DMS53 treated with DMSO at 0.1 percent for 48 hours (cell line): ENCODE measurements at regions not wholly inside any gene's neighbourhood (a gene's known extent, or its start where the extent isn't known, plus 50 kb on each side); places are given as distances from the start of the nearest gene placed in this dataset.
A peak's percentile ranks its signal among the peaks of the same experiment; 100 is the strongest.

Source experiments
- DNase-seq: peaks from one replicate; lab custom pipeline; 2025; ENCODE audit not compliant: unreplicated experiment; lab: John Stamatoyannopoulos, UW

DNA sequence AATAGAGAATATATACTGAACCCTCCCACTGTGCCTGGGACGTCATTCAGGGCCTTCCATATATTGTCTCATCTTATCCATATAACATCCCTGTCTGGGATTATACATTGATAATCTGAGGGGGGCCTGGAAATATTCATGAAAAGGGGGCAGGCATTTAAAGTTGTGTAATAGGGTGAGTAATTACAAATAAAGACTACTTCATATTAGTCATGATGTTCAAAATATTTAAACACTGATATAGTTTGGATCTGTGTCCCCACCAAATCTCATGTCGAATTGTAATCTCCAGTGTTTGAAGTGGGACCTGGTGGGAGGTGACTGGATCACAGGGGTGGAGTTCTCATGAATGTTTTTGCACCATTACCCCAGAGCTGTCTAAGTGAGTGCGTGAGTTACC lies 97.8 kb downstream of the AQP9 start:
- DNase-seq: no peak

DNA sequence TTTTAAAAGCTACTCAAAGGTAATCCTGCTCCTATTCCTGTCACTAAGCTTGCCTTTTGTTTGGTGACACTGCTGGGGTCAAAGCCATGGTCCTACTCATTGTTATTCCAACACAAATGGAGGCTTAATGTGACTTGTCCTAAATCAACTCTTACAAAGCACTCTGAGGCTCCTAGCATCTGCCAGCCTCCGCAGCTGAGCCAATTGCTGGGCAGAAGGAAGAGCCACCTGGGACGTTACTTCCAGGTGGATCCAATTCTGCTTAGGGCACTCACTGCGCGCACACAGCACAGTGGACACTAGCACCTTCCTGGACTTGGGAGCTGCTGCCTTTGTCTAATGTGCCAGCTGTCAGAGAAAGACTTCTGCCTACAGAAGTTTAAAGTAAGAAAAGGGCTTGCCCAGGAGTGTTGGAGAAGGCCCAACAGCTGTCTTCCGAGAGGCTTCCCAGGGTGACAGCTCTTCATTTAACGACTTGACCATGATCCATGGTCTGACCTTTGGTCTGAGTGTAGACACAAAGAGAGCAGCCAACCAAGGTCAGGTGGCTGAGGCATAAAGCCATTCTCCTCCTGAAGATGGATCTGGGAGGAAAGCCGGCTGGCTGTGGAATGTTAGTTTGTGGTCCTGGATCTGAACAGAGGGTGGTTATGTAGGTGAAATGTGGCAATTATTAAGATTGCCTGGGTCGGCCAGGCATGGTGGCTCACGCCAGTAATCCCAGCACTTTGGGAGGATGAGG lies 102.2 kb downstream of the AQP9 start:
- no peak for DNase-seq

- DNase-seq: peak; percentile 38
Observed at GRCh38 chr15:58241872-58242271, 103.7 kb downstream of the AQP9 start.

DNA sequence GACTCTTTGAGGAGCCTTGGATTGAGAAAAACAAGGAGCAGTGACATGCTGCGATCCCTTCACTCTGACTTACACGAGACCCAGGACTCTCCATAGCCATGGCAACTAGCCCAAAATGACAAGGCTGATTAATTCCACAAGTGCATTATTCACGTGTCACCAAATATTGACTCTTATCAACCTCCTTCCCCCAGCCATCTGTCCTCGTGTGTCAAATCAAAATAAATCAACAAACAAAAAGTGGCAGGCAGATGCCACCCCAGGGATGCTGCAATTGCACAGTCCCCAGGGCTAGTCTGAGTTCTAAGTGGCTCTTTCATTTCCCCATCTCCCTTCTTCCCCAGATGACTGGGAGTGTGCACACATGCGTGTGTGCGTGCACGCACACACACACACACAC lies 104.9 kb downstream of the AQP9 start:
- peak; percentile 84 for DNase-seq

DNA sequence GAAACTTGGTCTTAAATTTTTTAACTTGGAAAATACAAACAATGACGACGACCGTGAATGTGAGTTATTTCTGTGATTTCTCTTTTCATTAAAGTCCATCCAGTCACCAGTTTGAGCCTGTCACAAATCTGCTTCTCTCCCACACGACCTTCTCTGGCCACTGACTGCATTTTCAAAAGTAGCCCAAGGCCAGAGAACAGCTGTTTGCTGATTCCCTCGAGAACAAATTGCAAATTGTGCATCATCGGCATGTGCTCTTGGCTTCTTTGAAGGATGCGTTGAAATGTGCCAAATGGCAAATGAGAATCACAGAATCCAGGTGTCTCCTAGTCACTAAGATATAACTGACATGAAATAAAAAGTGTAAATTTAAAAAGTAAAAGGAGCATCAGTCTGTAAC lies 106.4 kb downstream of the AQP9 start:
- DNase-seq: no peak

DNA sequence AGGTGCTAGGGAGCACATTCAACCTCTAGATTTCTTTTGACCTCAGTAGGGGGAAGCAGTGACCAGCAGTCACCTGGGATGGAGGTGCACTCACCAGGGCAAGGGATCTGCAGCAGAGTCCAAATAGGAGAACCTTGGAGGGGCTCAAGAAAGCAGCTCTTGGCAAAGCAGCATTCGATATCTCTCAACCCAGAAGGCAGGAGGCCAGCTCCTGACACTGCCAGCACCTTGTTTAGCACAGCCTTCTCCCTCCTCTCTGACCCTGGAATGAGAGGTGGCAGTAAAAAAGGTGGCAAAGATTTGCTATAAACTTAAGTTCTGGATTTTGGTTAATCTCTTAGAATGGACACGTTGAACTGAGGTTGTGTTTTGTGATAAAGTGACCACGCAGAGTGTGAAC lies 107.9 kb downstream of the AQP9 start:
- no peak for DNase-seq

DNA sequence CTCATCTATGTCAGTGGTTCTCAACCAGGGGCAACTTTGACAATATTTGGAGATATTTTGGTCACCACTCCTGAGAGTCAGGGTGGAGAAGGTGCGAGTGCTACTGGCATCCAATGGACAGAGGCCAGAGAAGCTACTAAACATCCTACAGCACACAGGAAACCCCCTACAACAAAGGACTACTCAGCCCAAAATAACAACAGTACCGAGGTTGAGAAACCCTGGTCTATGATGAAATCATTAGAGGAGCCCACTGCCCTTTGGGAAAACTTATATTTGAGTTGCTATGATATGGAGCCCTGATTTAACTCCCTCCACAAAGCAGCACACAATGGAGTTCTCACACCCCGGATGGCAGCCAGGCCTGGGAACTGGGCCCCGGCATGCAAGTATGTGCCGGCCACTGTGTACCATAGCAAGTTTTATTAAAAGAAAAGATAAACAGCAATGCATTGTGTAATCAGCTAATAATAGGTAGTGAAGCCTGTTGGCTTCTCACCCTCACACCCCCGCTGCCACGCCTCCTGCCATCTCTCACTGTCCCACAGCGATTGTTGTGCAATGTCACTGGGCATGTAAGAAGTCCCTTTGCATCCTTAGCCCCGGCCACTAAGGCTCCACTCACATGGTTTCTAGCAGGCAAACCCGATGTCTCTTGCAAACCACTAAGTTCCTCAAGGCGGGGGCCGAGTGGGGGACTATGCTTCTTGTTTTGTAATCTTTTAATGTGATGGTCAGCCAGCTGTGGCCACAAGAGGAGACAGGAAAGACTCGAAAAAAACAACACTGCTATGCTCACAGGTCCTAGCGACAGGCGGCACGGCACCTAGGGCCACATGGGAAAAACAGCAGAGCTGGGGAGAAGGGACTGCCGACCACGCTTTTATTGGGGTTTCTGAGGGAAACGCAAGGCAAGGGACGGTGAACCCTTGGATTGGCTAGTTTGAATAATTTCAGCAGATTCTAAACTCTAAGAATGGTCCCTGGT lies 110.0 kb downstream of the AQP9 start:
- DNase-seq: no peak

- no peak for DNase-seq
Observed at GRCh38 chr15:58249646-58250312, 111.6 kb downstream of the AQP9 start.

DNA sequence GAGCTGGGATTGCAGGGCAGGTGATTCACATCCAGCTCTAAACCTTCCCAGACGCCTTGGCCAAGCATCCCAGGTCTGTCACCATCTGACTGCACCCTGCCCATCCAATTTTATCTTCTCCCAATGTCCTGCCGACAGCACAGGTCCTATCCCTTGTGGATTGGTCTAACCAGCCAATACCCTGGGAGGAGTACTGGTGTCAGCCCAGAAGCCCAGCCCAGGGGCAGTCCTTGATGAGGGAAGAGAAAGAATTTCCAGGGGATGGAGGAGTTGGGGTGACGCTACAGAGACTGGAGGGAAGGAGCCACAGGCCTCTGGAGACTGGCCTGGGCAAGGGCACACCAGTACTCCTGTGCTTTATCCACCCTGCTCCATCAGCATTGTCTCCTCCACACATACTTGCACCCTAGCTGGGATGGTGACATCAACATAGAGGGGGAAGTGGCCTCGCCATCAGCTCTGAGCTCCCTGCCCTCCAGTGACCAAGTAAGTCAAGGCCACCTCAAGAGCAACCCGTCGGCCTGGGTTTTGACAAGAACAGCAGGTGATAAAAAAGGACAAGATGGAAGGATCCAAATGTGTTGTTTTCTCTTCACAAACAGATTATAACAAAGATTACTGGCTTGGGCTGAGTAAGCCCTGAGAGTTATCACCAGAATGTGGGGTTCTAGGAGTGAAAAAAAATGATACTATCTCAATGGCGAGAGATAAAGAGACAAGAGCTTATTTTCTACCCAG lies 114.6 kb downstream of the AQP9 start:
- DNase-seq: no peak

DNA sequence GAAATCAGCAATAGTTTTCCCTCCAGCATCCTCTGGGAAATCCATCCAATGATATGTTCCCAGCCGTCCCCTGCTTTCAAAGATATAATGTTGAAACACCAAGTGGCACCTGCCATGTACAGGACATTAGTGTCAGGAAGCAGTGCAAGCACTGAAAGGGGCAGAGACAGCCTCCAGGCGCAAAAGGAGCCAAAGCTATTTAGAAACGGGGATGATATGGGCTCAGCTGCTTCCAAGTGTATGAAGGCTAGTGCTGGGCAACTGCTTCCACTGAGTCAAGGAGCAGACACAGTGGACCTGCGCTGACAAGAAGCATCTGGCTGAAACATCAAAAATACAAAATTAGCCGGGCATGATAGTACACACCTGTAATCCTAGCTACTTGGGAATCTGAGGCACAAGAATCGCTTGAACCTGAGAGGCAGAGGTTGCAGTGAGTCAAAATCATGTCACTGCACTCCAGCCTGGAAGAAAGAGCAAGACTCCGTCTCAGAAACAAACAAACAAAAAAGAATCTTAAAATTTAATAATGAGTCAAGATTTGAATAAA lies 119.7 kb downstream of the AQP9 start:
- no peak for DNase-seq

GRCh38 chr15:58258501-58259292 lies 120.5 kb downstream of the AQP9 start:
- no peak for DNase-seq

DNA sequence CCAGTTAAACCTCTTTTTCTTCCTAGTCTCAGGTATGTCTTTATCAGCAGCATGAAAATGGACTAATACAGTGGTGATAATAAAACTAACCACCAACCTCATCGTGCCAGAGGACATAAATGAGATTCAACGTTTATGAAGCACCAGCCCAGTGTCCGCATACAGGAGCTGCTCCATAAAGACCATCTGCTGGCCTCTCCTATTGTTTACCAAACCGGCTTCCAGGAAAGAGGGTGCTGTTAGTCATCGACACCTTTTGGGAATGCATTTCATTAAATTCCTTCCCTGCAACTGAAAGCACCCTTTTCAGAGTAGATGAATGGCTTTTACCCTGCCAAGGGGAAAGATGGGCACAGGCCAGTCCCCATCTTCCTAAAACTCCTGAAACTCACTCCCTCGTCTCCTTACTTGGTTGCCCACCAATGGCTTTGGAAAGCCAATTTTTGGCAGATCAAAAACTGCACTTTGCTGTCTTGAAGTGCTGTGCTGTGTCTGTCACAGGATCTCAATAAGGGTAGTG lies 122.1 kb downstream of the AQP9 start:
- peak; percentile 30 for DNase-seq

DNA sequence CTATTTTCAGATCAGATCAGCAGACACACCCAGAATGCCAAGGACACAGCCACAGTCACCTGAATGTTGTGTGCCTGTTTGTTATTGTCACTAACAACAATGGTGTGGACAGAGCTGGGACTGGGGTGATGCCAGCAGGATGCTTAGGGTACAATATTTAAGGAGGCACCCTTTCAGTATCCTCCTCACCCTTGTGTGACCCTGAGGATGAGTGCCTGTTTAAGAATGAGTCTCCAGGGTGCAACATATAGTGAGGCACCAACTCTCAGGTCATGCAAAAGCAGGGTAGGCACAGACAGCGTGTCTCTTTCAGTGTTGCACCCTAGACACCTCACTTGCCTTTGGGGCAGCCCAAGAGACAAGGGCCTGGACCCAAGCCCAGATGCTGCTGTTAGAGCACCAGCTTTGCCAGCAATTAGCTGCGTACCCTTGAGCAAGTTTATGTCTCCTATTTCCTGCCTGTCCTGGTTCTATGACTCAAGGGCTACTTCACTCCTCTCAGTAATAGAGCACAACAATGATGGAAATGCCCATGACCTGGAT lies 122.6 kb downstream of the AQP9 start:
- DNase-seq: peak; percentile 6

DNA sequence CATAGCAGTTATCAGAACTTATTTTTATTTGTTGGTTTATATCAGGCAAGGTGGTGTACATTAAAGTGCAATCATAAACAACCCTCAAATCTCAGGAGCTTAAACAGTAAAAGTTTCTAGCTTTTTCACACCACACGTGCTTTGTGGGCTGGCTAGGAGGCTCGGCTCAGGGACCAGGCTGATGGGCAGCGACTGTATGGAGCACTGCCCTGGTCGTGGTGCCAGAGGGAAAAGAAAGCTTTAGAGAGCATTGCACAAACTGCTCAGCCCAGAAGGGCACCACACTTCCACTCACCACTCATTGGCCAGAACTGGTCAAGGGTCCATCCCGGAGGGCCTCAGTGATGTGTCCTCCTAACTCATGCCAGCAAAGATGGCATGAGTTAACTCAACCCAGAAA lies 123.2 kb downstream of the AQP9 start:
- no peak for DNase-seq

DNA sequence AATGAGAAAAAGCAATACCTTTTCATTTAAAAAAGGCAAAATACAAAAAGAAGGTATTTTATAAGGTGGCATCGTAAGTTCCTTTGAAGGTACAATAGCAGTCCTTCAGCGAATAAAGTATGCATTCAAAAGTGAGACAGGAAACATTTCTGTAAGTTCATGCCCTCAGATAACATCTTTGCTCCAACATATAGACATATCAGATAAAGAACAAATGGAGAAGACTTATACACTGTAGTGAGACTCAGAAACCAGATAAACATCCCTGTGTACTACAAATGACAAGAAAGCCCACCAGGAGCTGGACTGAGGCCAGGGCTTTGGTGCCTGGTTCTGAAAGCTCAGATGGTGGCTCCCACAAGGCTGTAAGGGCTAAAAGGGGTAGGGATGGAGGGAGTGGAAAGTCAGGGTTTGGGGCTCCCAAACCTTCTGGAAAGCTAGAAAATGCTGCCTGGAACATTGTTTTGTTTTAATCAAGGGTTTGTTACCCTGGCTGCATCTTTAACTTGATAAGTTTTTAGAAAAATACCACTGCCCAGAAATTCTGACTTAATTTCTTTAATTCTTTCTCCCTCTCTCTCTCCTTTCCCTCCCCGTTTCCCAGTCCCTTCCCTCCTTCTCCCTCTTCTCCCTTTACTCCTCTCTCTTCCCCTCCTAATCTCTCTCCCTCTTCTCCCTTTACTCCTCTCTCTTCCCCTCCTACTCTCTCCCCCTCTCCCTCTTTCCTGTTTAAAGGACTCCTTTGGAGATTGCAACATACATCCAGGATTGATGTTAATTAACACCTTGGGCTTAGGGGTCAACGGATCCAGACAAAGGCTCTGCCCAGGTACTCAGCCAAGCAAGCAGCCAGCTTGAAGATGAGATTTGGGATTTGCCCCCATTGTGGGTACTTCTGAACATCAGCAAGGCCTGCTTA lies 126.1 kb downstream of the AQP9 start:
- no peak for DNase-seq

- no peak for DNase-seq
Observed at GRCh38 chr15:58267051-58267450, 128.9 kb downstream of the AQP9 start.

- DNase-seq: no peak
Observed at GRCh38 chr15:58268746-58269267, 130.6 kb downstream of the AQP9 start.
